GM12875 (cell line): ENCODE measurements at regions not wholly inside any gene's neighbourhood (a gene's known extent, or its start where the extent isn't known, plus 50 kb on each side); places are given as distances from the start of the nearest gene placed in this dataset.

ENCODE experiments used
- H3K4me3 ChIP-seq: one replicate; pipeline ENCODE4 v1.5.1; 2011; ENCODE audit warnings: low read depth, low read length, control low read depth
- CTCF ChIP-seq: IDR thresholded peaks from 2 replicates; pipeline ENCODE4 v1.5.1; 2011; ENCODE audit warnings: low read depth, mild to moderate bottlenecking, control low read depth, inconsistent platforms, low read length, moderate library complexity, borderline replicate concordance; ENCODE audit not compliant: insufficient read depth

DNA sequence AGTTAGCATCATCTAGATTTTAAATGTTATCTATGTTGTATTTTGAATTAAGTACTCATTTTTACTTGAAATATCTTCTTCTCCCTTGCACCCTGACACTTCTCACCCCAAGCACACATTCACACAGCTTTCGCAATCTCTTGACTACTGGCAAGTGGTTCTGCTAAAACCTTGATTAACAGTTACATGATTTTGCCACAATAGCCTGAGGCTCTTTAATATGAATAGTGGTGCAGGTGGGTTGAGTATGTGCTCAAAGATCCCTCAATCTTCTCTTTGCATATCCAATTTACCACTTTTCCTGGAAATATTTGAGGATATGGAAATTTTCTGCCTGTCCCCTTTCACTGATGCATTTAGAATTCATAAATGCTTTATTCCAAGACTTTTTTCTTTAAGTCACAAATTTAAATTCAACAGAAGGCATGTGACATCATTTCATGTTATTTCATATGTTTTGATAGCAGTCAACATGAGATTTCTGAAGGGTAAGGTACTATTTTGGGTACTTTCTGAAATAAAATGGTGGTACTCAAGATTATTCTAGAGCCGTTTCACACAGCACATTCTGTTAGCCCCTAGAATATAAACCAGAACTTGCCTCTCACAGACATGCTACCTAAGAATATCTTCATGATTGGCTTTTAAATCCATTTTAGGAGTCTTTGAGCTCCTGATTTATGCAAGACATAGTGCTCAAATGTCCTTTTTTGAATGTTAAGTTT is 339.7 kb downstream of the RPRM start:
- TF ChIP-seq CTCF, result no peak
- no peak overlapping the region for H3K4me3 ChIP-seq

DNA sequence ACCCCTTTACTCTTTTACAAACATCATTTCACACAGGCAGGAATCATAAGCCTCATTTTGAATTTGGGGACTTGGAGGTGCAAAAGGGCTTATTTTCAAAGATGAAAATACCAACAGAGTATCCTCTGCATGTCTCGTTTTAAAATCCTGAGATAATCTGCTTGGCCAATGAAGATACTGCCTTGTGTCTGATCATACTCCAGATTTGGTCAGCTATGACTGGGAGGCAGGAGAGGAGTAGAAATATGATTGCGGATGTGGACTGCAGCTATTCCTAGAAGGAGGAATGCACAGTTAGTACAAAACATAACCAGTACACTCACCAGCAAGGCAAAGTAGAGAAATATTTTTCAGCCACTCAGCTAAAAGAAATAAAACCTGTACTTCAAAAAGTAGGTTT is 342.3 kb downstream of the RPRM start:
- no peak overlapping the region for H3K4me3 ChIP-seq
- TF ChIP-seq CTCF, result no peak

DNA sequence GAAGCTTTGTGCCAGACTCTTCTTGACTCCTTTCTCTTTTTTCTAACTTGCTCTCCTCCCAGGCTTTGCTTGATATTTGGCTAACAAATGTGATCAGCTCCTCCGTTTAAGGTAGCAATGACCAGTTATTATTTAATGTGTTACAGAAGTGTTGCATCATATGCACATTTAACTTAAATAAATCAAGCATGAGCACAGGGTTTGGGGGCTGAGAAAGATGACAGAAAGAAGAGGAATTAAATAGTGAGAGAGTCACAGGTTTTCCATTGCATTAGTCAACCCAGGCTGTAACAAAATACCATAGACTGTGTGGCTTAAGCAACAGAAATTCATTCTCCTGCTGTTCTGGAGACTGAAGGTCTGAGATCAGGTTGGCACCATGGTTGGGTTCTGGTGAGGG is 343.8 kb downstream of the RPRM start:
- TF ChIP-seq CTCF, result no peak
- H3K4me3 ChIP-seq, result no peak overlapping the region

GRCh38 chr2:153133716-153134115 is 344.8 kb downstream of the RPRM start:
- TF ChIP-seq CTCF, result no peak
- no peak overlapping the region for H3K4me3 ChIP-seq

GRCh38 chr2:153132418-153132817 is 346.1 kb downstream of the RPRM start:
- H3K4me3 ChIP-seq, result no peak overlapping the region
- TF ChIP-seq CTCF, result no peak

DNA sequence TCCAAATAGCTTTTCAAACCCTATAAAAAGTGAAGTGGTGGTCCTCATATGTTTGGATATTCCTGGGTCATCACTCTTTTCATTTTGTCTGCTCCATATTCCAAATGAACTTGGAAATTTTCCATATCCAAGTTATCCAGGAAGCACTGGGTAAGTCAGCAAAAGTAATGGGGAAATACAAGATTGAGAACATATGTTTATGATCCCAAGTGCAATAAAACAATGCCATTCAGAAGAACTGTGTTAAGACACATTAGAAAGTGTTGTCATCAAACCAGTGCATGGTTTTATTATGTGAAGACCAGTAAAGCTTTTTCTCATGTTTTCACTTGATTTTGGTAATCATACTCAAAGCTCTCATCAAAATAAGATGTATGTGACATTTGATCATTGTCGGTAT is 363.4 kb downstream of the RPRM start:
- TF ChIP-seq CTCF, result no peak
- H3K4me3 ChIP-seq, result no peak overlapping the region

DNA sequence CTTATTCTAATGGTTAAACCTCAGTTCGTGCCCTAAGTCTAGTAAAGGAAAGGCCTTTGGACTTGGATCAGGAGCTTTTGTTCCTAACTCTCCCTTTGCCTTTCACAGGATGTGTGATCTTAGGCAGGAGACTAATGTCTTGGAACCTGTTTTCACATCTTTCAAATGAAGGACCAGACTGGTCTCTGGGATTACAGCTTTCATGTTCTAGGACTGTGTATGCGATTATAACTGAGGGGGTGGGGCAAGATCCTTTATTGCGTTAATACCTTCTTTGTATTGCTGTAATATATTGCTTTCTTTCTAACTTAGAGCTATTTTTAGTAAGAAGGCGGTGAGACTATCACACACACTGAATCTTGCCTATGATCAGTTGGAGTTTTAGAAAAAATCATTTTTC is 368.1 kb downstream of the RPRM start:
- H3K4me3 ChIP-seq, result no peak overlapping the region
- TF ChIP-seq CTCF, result no peak
